Mesenchymal stem cell (in vitro differentiated cells and primary cell): ENCODE measurements at regions not wholly inside any gene's neighbourhood (a gene's known extent, or its start where the extent isn't known, plus 50 kb on each side); places are given as distances from the start of the nearest gene placed in this dataset.

ENCODE experiments used
- DNase-seq: peaks from one replicate; pipeline ENCODE4 v3.0.0-alpha.2; 2013
- H2AFZ ChIP-seq: one replicate; pipeline ENCODE4 v1.6.1; 2013; ENCODE audit warnings: low read depth, mild to moderate bottlenecking, control low read depth, inconsistent platforms, low read length, moderate library complexity
- H2AK5ac ChIP-seq: 2 replicates; pipeline ENCODE4 v1.6.1; 2013; ENCODE audit warnings: low read length, moderate library complexity, mild to moderate bottlenecking, inconsistent platforms; ENCODE audit not compliant: severe bottlenecking
- H2BK120ac ChIP-seq: one replicate; pipeline ENCODE4 v1.6.1; 2013; ENCODE audit warnings: low read depth, mild to moderate bottlenecking, inconsistent platforms, low read length, moderate library complexity
- H2BK12ac ChIP-seq, 2 experiments: one replicate each; pipeline ENCODE4 v1.6.1; 2013; ENCODE audit warnings: inconsistent platforms in 2 of 2, low read length in 2 of 2, mild to moderate bottlenecking in 2 of 2, moderate library complexity in 2 of 2, control low read depth in 1 of 2
- H2BK15ac ChIP-seq: one replicate; pipeline ENCODE4 v1.6.1; 2013; ENCODE audit warnings: mild to moderate bottlenecking, low read depth, inconsistent platforms; ENCODE audit not compliant: poor library complexity, severe bottlenecking
- H2BK5ac ChIP-seq: 2 replicates; pipeline ENCODE4 v1.6.1; 2013; ENCODE audit warnings: low read depth, mild to moderate bottlenecking, low read length, control low read depth, inconsistent platforms; ENCODE audit not compliant: poor library complexity, severe bottlenecking
- H3K14ac ChIP-seq, 2 experiments: one replicate each; pipeline ENCODE4 v1.6.1; 2013; ENCODE audit warnings: inconsistent platforms in 2 of 2, low read length in 2 of 2, control low read depth in 1 of 2, mild to moderate bottlenecking in 1 of 2, moderate library complexity in 1 of 2
- H3K18ac ChIP-seq, 2 experiments: one replicate each; pipeline ENCODE4 v1.6.1; 2013; ENCODE audit warnings: inconsistent platforms in 2 of 2, low read length in 2 of 2, control low read depth in 1 of 2, low read depth in 1 of 2, mild to moderate bottlenecking in 1 of 2
- H3K23ac ChIP-seq, 2 experiments: one replicate each; pipeline ENCODE4 v1.6.1; 2013; ENCODE audit warnings: inconsistent platforms in 2 of 2, low read length in 2 of 2, mild to moderate bottlenecking in 2 of 2, moderate library complexity in 2 of 2, control low read depth in 1 of 2
- H3K27ac ChIP-seq: 2 replicates; pipeline ENCODE4 v1.5.1; 2013; ENCODE audit warnings: mild to moderate bottlenecking, moderate library complexity, low read length, control low read depth, inconsistent platforms; ENCODE audit not compliant: poor library complexity, severe bottlenecking
- H3K27me3 ChIP-seq, 2 experiments: 2 replicates each; pipeline versions ENCODE4 v1.6.1 to v1.7.0; 2013; ENCODE audit warnings: low read length in 2 of 2, mild to moderate bottlenecking in 2 of 2, moderate library complexity in 2 of 2, control low read depth in 1 of 2, inconsistent platforms in 1 of 2; ENCODE audit not compliant: control insufficient read depth in 1 of 2, insufficient read depth in 1 of 2
- H3K36me3 ChIP-seq, 2 experiments: 2 replicates each; pipeline versions ENCODE4 v1.6.1 to v1.7.0; 2013; ENCODE audit warnings: low read length in 2 of 2, control low read depth in 1 of 2, inconsistent platforms in 1 of 2, low read depth in 1 of 2, mild to moderate bottlenecking in 1 of 2; ENCODE audit not compliant: insufficient read depth in 2 of 2, control insufficient read depth in 1 of 2
- H3K4ac ChIP-seq, 2 experiments: one replicate each; pipeline ENCODE4 v1.6.1; 2013; ENCODE audit warnings: inconsistent platforms in 2 of 2, low read length in 2 of 2, mild to moderate bottlenecking in 2 of 2, moderate library complexity in 2 of 2, control low read depth in 1 of 2, low read depth in 1 of 2
- H3K4me1 ChIP-seq: 2 replicates; pipeline ENCODE4 v1.6.1; 2013; ENCODE audit warnings: low read depth, low read length, control low read depth; ENCODE audit not compliant: control insufficient read depth, insufficient read depth
- H3K4me2 ChIP-seq: 2 replicates; pipeline ENCODE4 v1.6.1; 2013; ENCODE audit warnings: low read length, mild to moderate bottlenecking, inconsistent platforms; ENCODE audit not compliant: poor library complexity, severe bottlenecking
- H3K4me3 ChIP-seq, 2 experiments: 2 replicates each; pipeline versions ENCODE4 v1.5.1 to v1.7.0; 2013; ENCODE audit warnings: low read length in 2 of 2, mild to moderate bottlenecking in 2 of 2, control low read depth in 1 of 2, low read depth in 1 of 2; ENCODE audit not compliant: insufficient read depth in 1 of 2
- H3K79me1 ChIP-seq: replicated peaks from 2 replicates; pipeline ENCODE4 v1.6.1; 2013; ENCODE audit warnings: mild to moderate bottlenecking, control low read depth, low read length, inconsistent platforms; ENCODE audit not compliant: poor library complexity, severe bottlenecking
- H3K9ac ChIP-seq: 2 replicates; pipeline ENCODE4 v1.7.0; 2013; ENCODE audit warnings: mild to moderate bottlenecking, low read length, moderate library complexity
- H3K9me3 ChIP-seq: 2 replicates; pipeline ENCODE4 v1.7.0; 2013; ENCODE audit warnings: mild to moderate bottlenecking, low read length; ENCODE audit not compliant: control insufficient read depth
- H4K8ac ChIP-seq: one replicate; pipeline ENCODE4 v1.6.1; 2013; ENCODE audit warnings: inconsistent platforms, mild to moderate bottlenecking, low read length, moderate library complexity
- H4K91ac ChIP-seq: one replicate; pipeline ENCODE4 v1.6.1; 2013; ENCODE audit warnings: mild to moderate bottlenecking, low read length, inconsistent platforms
- WGBS: methylation state at CpG from one replicate; pipeline ENCODE4 v1.1.7; 2013; ENCODE audit warnings: mixed read lengths; 5-methylcytosine and 5-hydroxymethylcytosine counted together

DNA sequence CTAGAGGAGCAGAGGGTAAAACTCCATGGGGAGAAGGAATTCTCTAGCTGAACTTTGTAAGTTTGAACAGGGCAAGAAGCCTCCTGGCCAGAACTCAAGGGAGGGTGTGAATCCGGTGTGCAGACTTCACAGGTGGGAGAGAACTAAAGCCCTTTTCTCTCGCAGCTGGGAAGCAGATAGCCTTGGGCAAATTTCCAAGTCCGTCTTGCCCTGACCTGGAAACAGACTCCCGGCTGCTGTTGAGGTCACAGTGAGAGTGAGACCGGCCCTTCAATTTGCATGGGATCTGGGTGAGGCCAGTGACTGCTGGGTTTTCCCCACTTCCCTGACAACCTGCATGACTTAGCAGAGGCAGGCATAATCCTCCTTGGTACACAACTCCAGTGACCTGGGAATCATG is 94.5 kb upstream of the ZNF827 start:
- H4K91ac ChIP-seq = no peak overlapping the region
- no peak overlapping the region for H3K18ac ChIP-seq
- no peaks in the 10 kb centered on the region for H3K36me3 ChIP-seq
- no peak overlapping the region for H3K14ac ChIP-seq
- no peak overlapping the region for H3K4ac ChIP-seq
- H2BK12ac ChIP-seq = no peak overlapping the region
- H3K4me1 ChIP-seq = no peaks in the 10 kb centered on the region
- no peak overlapping the region for H3K4me2 ChIP-seq
- no peaks in the 10 kb centered on the region for H3K27me3 ChIP-seq
- no peak overlapping the region for H3K4me3 ChIP-seq
- H2BK5ac ChIP-seq = no peak overlapping the region
- H2BK15ac ChIP-seq = no peak overlapping the region
- H4K8ac ChIP-seq = no peak overlapping the region
- no peak overlapping the region for H2AFZ ChIP-seq
- no peak overlapping the region for H2AK5ac ChIP-seq
- H3K79me1 ChIP-seq = no peaks in the 10 kb centered on the region
- H3K9ac ChIP-seq = no peak overlapping the region
- no peak overlapping the region for H3K23ac ChIP-seq
- no peak overlapping the region for H2BK120ac ChIP-seq
- WGBS = 76% methylated on average over 5 of the region's 5 CpGs
- DNase-seq = no peak
- no peaks in the 10 kb centered on the region for H3K9me3 ChIP-seq
- no peak overlapping the region for H3K27ac ChIP-seq

GRCh38 chr4:146032234-146032860 is 93.7 kb upstream of the ZNF827 start:
- Histone ChIP-seq H3K4ac (no peak overlapping the region), H2AFZ (no peak overlapping the region), H3K27me3 (no peaks in the 10 kb centered on the region), H4K8ac (no peak overlapping the region), H2BK5ac (no peak overlapping the region), H2BK15ac (no peak overlapping the region), H3K9me3 (no peaks in the 10 kb centered on the region), H4K91ac (no peak overlapping the region), H3K9ac (no peak overlapping the region), H3K79me1 (no peaks in the 10 kb centered on the region), H3K4me1 (no peaks in the 10 kb centered on the region), H3K18ac (no peak overlapping the region), H3K23ac (no peak overlapping the region), H3K4me3 (no peak overlapping the region), H3K36me3 (no peaks in the 10 kb centered on the region), H3K4me2 (no peak overlapping the region), H2BK120ac (no peak overlapping the region), H2AK5ac (no peak overlapping the region), H3K27ac (no peak overlapping the region), H2BK12ac (no peak overlapping the region), H3K14ac (no peak overlapping the region)
- 66% methylated on average over 7 of the region's 7 CpGs for WGBS
- DNase-seq = no peak

- DNase-seq = no peak
- Histone ChIP-seq H3K14ac (no peak overlapping the region), H3K36me3 (no peaks in the 10 kb centered on the region), H4K91ac (no peak overlapping the region), H3K18ac (no peak overlapping the region), H3K4me2 (no peak overlapping the region), H2BK15ac (no peak overlapping the region), H3K27me3 (no peaks in the 10 kb centered on the region), H2AK5ac (no peak overlapping the region), H2AFZ (no peak overlapping the region), H3K79me1 (no peaks in the 10 kb centered on the region), H3K4me3 (no peak overlapping the region), H3K9ac (peak overlapping the region; percentile 17), H2BK12ac (no peak overlapping the region), H2BK5ac (no peak overlapping the region), H3K9me3 (no peaks in the 10 kb centered on the region), H3K4me1 (no peaks in the 10 kb centered on the region), H4K8ac (no peak overlapping the region), H3K4ac (no peak overlapping the region), H3K23ac (no peak overlapping the region), H3K27ac (no peak overlapping the region), H2BK120ac (no peak overlapping the region)
- 39% methylated on average over 8 of the region's 8 CpGs for WGBS
Observed at GRCh38 chr4:146029939-146030710, 91.5 kb upstream of the ZNF827 start.

GRCh38 chr4:146029147-146029546 is 90.5 kb upstream of the ZNF827 start:
- DNase-seq = no peak
- no peak overlapping the region for H2BK15ac ChIP-seq
- H2AFZ ChIP-seq = no peak overlapping the region
- no peak overlapping the region for H3K14ac ChIP-seq
- no peak overlapping the region for H2BK12ac ChIP-seq
- H3K36me3 ChIP-seq = no peaks in the 10 kb centered on the region
- H3K4me2 ChIP-seq = no peak overlapping the region
- H3K27me3 ChIP-seq = no peaks in the 10 kb centered on the region
- no peak overlapping the region for H4K8ac ChIP-seq
- no peak overlapping the region for H3K9ac ChIP-seq
- WGBS = 98% methylated on average over 3 of the region's 3 CpGs
- H3K9me3 ChIP-seq = no peaks in the 10 kb centered on the region
- H2BK5ac ChIP-seq = no peak overlapping the region
- H2BK120ac ChIP-seq = no peak overlapping the region
- no peak overlapping the region for H3K4me3 ChIP-seq
- no peak overlapping the region for H3K23ac ChIP-seq
- H3K4me1 ChIP-seq = no peaks in the 10 kb centered on the region
- no peak overlapping the region for H3K27ac ChIP-seq
- H3K79me1 ChIP-seq = no peaks in the 10 kb centered on the region
- H3K4ac ChIP-seq = no peak overlapping the region
- no peak overlapping the region for H3K18ac ChIP-seq
- H4K91ac ChIP-seq = no peak overlapping the region
- H2AK5ac ChIP-seq = no peak overlapping the region
